Stimulated activated CD8-positive, alpha-beta memory T cell treated with anti-CD3 and anti-CD28 coated beads, Interleukin-2, amount 100 ng/mL, for 48 hours (primary cell): ENCODE measurements at regions not wholly inside any gene's neighbourhood (a gene's known extent, or its start where the extent isn't known, plus 50 kb on each side); places are given as distances from the start of the nearest gene placed in this dataset.
"Not testable (repeated sequence)": the region's sequence is repeated elsewhere in the genome, so short reads cannot be mapped to it uniquely, and the experiment has no call there.

Experiments
- DNase-seq, 2 donors: peaks; one replicate each; pipeline ENCODE4 v3.0.0-alpha.2; 2020; ENCODE audit warnings: low read depth in 2 of 2

- DNase-seq, result no peak
Observed at GRCh38 chr2:39487398-39488250, 50.5 kb upstream of the MAP4K3 start.

- DNase-seq, result no peak
Observed at GRCh38 chr2:39488450-39488849, 51.4 kb upstream of the MAP4K3 start.

DNA sequence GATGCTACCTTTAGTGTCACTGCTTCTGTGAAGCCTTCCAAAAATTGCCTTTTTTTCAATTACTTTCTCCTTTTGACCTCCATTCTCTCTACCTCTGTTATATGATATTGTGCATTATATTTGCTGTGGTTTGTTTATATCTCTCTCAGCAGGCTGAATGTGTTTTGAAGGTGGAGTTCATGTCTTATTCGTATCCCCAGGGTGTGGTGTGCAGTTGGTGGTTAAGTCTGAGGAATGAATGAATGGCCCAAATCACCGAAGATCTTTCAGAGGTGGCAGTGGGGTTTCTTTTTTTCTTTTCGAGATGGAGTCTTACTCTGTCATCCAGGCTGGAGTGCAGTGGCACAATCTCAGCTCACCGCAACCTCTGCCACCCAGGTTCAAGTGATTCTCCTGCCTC lies 53.5 kb upstream of the MAP4K3 start:
- DNase-seq, result no peak

GRCh38 chr2:39491653-39492052 lies 54.6 kb upstream of the MAP4K3 start:
- no peak for DNase-seq

DNA sequence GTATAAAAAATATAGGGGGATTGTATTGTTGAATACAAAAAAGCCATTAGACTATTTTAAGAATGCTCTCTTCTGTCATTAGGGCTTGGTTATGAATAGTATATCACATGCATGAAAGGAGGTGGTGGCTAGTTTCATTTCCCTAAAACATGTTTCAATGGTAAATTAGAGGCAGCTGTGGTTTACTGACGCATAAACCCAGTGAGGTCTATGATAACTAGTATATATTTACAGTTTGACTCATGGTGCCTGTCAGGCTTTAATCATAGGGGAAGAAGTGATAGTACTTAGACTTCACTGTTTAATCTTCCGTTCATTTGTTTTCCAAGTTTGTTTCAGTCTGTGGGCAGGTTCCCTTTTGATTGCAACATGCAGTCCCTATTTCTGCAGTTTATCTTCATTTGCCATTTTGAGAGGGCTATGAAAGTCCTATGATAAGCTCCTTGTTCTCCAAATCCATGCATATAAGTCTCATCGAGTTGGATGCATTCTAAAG lies 55.1 kb upstream of the MAP4K3 start:
- DNase-seq, result no peak

- no peak for DNase-seq
Observed at GRCh38 chr2:39492716-39493115, 55.6 kb upstream of the MAP4K3 start.

GRCh38 chr2:39494784-39495251 lies 57.7 kb upstream of the MAP4K3 start:
- no peak for DNase-seq

DNA sequence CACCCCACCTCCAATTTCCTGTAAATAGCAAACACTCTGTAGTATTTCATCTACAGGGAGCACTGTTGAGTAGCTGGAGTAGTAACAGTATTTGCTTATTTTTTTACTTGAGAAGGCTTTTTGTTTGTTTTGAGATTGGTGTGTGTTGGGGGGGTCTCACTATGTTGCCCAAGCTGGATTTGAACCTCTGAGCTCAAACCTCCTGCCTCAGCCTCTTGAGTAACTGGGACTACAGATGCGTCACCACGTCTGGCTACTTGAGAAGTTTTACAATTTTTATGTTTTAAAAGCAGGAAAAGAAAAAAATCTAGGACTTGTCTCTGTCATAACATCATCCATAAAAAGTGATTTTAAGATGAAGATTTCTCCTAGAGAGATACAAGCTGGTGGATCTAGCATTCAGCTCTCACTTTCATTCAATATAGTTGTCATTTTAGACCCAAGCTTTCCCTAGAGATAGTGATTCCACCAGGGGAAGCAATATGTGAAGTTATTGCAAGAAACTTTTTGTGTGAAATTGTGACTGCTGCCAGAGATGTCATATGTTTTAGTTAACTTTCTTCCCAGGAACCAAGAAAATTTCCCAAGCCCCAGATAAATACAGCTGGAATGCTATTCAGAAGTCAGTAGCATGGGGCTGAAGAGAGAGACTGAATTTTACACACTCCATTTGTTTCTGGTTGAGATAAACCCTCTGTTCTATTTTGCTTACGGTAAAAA lies 60.2 kb upstream of the MAP4K3 start:
- no peak for DNase-seq

GRCh38 chr2:39498176-39498575 lies 61.1 kb upstream of the MAP4K3 start:
- DNase-seq, result not testable (repeated sequence)

DNA sequence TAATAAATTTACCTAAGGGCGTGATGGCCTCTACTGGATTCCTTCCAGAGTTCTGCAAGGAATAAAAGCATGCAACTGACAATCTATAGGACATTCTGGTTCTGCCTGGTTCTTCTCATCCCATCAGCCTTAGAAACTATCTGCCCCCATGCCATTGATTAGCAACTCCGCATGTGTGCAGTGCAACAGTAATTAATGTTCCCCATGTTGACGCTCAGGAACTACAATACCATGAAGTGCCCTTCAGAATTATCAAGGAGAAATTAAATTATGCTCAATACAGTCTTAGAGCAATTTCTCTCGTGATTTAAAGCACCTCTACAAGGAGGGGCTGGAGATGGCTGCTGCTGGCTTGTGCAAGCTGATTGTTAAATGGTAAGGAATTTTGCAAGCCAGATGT lies 61.7 kb upstream of the MAP4K3 start:
- no peak for DNase-seq

- no peak for DNase-seq
Observed at GRCh38 chr2:39499336-39499735, 62.3 kb upstream of the MAP4K3 start.

GRCh38 chr2:39501412-39501811 lies 64.3 kb upstream of the MAP4K3 start:
- no peak for DNase-seq

GRCh38 chr2:39503277-39503676 lies 66.2 kb upstream of the MAP4K3 start:
- DNase-seq, result no peak

GRCh38 chr2:39504790-39505335 lies 67.8 kb upstream of the MAP4K3 start:
- no peak for DNase-seq

- DNase-seq, result no peak
Observed at GRCh38 chr2:39506215-39506614, 69.1 kb upstream of the MAP4K3 start.

DNA sequence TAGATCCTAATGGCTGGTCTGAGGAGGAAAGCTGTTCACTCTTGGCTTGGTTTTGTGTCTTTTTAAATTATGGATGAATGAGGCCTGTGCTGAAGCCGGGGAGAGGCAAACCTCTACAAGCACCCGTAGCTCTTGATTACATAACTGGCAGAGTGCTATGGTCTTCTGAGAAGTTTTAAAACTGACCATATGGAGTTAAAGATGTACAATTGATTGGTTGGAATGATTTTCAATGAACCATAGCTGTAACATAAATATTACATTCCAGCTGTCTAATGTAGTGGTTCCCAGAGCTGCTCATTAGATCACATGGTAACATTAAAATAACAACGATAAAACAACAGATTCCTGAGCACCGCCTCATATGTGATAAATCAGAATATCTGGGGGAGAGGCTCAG lies 71.1 kb upstream of the MAP4K3 start:
- DNase-seq, result no peak

DNA sequence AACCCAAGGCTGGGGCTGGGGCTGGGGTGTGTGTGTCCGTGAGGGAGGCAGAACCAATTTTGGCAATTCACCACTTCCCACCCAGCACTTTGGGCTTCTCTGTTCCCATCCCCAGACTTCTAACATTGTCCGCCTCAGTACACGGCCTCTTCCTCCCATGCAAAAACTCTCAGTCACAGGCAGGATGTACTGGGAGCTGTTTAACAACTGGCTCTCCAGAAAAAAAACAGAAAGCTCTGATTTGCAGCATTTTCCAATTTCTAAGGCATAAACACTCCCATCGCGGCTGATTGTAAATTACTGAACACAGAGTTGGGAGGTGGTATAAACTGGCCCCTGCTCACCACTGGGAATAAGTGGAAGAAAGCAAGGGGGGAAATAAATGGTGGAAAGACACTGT lies 73.1 kb upstream of the MAP4K3 start:
- DNase-seq, result no peak

DNA sequence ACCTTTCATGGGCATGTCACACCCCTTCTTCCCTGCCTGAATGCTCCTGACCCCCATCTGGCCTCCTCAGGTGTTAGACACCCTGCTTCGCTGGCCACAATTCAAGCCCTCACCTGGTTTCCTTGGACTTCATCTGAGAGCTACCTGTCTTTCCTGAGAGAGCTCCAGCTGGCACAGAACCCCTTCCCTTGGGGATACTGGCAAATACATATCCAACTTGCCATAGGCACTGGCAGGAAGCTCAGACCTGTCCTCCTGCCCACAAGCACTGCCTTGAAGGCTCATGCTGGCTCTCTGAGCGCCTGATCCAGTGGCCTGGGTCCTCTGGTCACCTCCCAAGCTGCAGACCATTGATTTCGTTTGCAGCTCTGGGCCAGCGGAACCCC lies 74.1 kb upstream of the MAP4K3 start:
- DNase-seq, result no peak

- no peak for DNase-seq
Observed at GRCh38 chr2:39511605-39512433, 74.7 kb upstream of the MAP4K3 start.

GRCh38 chr2:39512434-39512935 lies 75.4 kb upstream of the MAP4K3 start:
- no peak for DNase-seq

DNA sequence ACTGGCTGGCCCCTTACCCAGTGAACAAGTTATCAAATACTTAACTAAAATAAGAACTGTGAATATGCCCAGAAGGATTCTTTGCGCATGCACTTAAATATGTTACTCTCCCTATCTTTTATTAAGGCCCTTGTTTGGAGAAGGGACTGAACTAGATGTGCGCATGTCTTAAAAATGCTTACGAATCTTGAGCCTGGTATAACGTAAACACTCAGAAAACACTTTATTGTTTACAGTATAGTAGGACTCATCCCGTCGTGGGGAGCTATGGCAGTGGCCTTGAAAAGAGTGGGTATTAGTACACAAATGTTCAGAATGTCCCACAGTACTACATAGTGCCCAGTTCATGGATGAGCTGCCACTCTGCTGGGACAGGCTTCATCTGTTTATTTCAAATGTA lies 75.9 kb upstream of the MAP4K3 start:
- DNase-seq, result no peak
